Activated CD4-positive, alpha-beta memory T cell treated with anti-CD3 and anti-CD28 coated beads for 36 hours (primary cell): ENCODE measurements at regions not wholly inside any gene's neighbourhood (a gene's known extent, or its start where the extent isn't known, plus 50 kb on each side); places are given as distances from the start of the nearest gene placed in this dataset.

Source experiments
- CTCF ChIA-PET: fragments of 350-600 bp; sonication (Branson Sonifier 250); formaldehyde crosslinking; loops from one replicate; lab custom pipeline; 2021; ENCODE audit warnings: antibody characterized with exemption, inconsistent platforms; lab: Charles Lee
- POLR2A ChIA-PET: fragments of 350-600 bp; sonication (Branson Sonifier 250); formaldehyde crosslinking; loops from one replicate; lab custom pipeline; 2021; ENCODE audit warnings: antibody characterized with exemption; lab: Charles Lee
- DNase-seq: peaks from one replicate; pipeline ENCODE4 v3.0.0-alpha.2; 2020
- H3K27ac Mint-ChIP-seq: one replicate; pipeline ENCODE4 v1.8.0; 2021; ENCODE audit warnings: mixed read lengths
- H3K27me3 Mint-ChIP-seq: one replicate; pipeline ENCODE4 v1.8.0; 2021; ENCODE audit warnings: mixed read lengths
- H3K36me3 Mint-ChIP-seq: one replicate; pipeline ENCODE4 v1.8.0; 2021; ENCODE audit warnings: mixed read lengths
- H3K4me1 Mint-ChIP-seq: one replicate; pipeline ENCODE4 v1.8.0; 2021; ENCODE audit warnings: low read depth, mixed read lengths
- H3K4me3 Mint-ChIP-seq: one replicate; pipeline ENCODE4 v1.8.0; 2021; ENCODE audit warnings: mild to moderate bottlenecking, mixed read lengths
- H3K9me3 Mint-ChIP-seq: one replicate; pipeline ENCODE4 v1.8.0; 2021; ENCODE audit warnings: mixed read lengths
- intact Hi-C: fragments of 100-400 bp; cut with micrococcal nuclease; formaldehyde crosslinking; loops from one replicate; pipeline ENCODE4 v1.15.1; 2023

DNA sequence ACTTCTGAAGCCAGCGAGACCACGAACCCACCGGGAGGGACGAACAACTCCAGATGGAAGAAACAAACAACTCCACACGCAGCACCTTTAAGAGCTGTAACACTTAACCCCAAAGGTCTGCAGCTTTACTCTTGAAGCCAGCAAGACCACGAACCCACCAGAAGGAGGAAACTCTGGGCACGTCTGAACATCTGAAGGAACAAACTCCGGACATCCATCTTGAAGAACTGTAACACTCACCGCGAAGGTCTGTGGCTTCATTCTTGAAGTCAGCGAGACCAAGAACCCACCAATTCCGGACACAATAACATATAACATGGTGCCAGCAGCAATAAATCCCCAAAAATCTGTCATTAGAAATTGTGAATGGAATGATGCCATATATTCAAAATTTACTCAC, 180.9 kb downstream of the TLE1 start:
- peaks cover 7% of the 10 kb centered on the region for H3K9me3 Mint-ChIP-seq
- intact Hi-C loops, result no loop called here
- ChIA-PET CTCF (no interaction called here), POLR2A (no interaction called here)
- H3K36me3 Mint-ChIP-seq, result no peaks in the 10 kb centered on the region
- DNase-seq, result no peak
- no peak overlapping the region for H3K27ac Mint-ChIP-seq
- no peak overlapping the region for H3K4me3 Mint-ChIP-seq
- no peaks in the 10 kb centered on the region for H3K27me3 Mint-ChIP-seq
- no peaks in the 10 kb centered on the region for H3K4me1 Mint-ChIP-seq

DNA sequence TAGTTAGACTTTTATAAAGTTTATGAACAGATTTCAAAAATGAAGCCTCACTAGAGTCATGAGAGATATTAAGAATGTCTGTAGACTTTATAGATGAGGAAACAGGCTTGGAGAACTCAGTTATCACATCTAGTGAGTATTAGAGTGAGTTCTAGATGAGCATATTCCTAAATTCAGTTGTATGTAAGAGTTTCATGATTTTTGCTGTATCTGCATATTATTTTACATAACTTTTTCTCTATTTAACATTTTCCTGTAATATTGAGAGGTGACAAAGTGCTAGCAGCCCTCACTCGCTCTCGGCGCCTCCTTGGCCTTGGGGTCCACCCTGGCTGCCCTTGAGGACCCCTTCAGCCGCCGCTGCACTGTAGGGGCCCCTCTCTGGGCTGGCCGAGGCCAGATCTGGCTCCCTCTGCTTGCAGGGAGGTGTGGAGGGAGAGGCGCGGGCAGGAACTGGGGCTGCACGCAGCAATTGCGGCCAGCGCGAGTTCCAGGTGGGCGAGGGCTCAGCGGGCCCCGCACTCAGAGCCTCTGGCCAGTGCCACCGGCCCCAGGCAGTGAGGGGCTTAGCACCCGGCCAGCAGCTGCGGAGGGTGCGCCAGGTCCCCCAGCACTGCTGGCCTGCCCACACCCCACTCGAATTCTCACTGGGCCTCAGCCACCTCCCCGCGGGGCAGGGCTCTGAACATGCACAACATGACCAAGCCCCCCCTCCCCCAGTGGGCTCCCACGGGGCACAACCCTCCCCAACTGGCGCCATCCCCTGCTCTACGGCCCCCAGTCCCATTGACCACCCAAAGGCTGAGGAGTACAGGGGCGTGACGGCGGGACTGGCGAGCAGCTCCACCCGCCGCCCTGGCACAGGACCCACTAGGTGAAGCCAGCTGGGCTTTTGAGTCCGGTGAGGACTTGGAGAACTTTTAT, 182.1 kb downstream of the TLE1 start:
- ChIA-PET POLR2A (no interaction called here), CTCF (no interaction called here)
- Mint-ChIP-seq H3K36me3 (no peaks in the 10 kb centered on the region), H3K27ac (no peak overlapping the region), H3K4me3 (no peak overlapping the region), H3K27me3 (no peaks in the 10 kb centered on the region), H3K9me3 (peaks cover 7% of the 10 kb centered on the region), H3K4me1 (no peaks in the 10 kb centered on the region)
- intact Hi-C loops, result no loop called here
- no peak for DNase-seq

DNA sequence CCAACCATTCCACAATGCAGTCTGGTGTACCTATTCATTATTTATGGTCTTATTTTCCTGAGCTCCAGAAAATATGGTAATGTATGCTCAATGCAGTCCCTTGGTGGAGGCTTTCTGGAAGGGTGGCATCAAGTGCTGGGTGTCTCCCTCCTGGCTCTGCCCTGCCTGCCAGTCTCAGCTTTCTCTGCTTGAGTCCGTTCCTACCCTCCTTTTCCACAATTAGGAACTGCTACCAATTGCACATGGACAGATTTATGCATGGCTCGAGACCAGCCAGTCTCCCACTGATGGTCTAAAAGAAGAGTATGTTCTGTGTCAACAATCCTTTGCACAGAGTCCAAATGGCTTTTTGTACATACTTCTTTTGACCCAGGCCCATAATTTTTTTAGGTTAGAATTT, 189.8 kb downstream of the TLE1 start:
- CTCF ChIA-PET, result no interaction called here
- Mint-ChIP-seq H3K27ac (no peak overlapping the region), H3K4me1 (no peaks in the 10 kb centered on the region), H3K9me3 (peaks cover 4% of the 10 kb centered on the region), H3K4me3 (no peak overlapping the region), H3K27me3 (no peaks in the 10 kb centered on the region), H3K36me3 (no peaks in the 10 kb centered on the region)
- POLR2A ChIA-PET, result no interaction called here
- intact Hi-C loops, result no loop called here
- DNase-seq, result no peak

DNA sequence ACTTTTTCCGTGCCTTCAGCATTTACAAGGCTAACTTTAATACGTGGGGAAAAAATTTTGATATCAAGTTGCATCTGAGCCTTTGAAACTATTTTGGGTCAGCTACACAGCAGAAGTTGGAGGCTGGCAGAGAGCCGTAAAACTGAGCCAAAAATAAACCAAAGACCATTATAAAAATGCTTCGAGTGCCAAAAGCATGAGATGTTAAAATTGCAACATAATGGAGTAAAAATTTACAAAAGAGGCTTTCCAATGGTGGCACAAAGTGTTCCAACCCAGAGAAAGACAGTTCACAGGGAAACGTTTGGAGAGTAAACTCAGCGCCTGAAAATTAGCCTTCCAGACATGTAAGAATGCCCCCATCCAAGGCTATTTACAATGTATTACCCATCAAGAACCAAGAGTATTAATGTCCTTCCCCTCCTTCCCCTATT, 190.3 kb downstream of the TLE1 start:
- Mint-ChIP-seq H3K27ac (no peak overlapping the region), H3K9me3 (peaks cover 4% of the 10 kb centered on the region), H3K4me3 (no peak overlapping the region), H3K4me1 (no peaks in the 10 kb centered on the region), H3K36me3 (no peaks in the 10 kb centered on the region), H3K27me3 (no peaks in the 10 kb centered on the region)
- ChIA-PET POLR2A (no interaction called here), CTCF (no interaction called here)
- DNase-seq, result no peak
- intact Hi-C loops, result no loop called here

DNA sequence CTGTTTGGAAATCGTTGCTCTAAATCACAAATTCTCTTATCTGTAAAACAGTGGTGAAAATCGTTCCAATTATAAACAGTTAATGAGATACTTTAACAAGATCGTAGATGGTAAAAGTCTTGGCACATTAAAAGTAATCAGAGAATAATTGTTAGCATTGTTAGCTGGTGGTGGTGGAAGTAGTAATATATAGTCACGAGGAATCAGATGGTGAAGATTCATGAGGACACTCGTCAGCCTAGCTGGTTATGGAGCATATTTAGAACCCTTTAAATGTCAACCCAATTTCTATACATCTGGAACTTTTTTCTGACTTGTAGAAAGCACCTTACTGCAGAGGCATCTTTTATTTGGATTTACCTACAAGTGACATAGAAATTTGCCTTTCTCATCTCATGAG, 190.8 kb downstream of the TLE1 start:
- H3K9me3 Mint-ChIP-seq, result peaks cover 4% of the 10 kb centered on the region
- H3K36me3 Mint-ChIP-seq, result no peaks in the 10 kb centered on the region
- no peak overlapping the region for H3K4me3 Mint-ChIP-seq
- DNase-seq, result no peak
- no peak overlapping the region for H3K27ac Mint-ChIP-seq
- no peaks in the 10 kb centered on the region for H3K4me1 Mint-ChIP-seq
- H3K27me3 Mint-ChIP-seq, result no peaks in the 10 kb centered on the region
- intact Hi-C loops, result no loop called here
- ChIA-PET POLR2A (no interaction called here), CTCF (no interaction called here)

DNA sequence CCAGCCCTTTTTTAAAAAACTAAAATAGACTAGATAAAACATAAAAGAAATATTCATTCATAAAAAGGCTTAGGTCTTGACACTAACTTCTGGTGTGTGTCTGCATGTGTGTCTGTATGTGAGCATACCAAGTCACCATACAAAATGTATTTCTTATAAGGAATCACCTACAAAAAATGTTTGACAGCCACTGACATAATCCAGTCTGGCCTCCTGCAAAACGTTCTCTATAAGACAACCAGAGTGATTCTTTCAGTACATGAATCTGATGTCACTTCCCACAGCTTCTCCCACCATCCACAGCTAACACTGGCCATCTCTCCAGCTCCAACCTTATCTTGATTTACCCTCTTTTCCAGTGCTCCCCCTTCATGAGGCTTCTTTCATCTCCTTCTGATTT, 192.3 kb downstream of the TLE1 start:
- no peak for DNase-seq
- ChIA-PET CTCF (no interaction called here), POLR2A (no interaction called here)
- Mint-ChIP-seq H3K4me1 (no peaks in the 10 kb centered on the region), H3K27me3 (no peaks in the 10 kb centered on the region), H3K27ac (no peak overlapping the region), H3K4me3 (no peak overlapping the region), H3K9me3 (peaks cover 9% of the 10 kb centered on the region), H3K36me3 (no peaks in the 10 kb centered on the region)
- intact Hi-C loops, result no loop called here

DNA sequence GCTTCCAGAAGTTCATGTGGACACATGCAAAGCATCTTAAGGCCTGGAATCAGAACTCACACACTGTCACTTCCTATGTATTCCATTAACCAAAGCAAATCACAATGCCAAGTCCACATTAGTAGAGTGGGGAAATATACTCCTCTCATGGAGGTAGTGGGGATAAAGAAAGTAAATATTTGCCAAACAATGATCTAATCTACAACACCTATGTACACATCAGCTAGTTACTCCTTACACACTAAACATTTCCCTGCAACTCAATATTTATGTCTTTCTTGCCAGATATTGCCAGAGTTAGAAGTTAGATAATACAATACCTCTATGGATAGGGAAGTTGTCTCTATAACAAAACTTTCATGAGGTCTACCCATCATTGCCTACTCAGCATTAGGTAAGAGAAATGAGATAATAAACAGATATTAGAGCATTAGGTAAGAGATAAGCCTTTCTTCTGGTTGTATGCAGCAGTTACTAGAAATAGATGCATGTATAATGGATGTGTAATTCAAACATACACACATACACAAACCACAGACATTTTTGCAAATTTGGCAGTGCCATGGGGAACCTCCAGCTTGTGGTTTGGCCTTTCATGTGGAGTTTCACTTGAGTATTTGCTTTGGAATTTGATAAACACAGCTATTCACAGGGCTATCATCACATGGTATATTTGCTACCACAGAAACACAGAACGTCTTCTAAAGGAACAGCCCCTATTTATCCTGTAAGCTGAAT, 196.5 kb downstream of the TLE1 start:
- Mint-ChIP-seq H3K9me3 (peaks cover 9% of the 10 kb centered on the region), H3K27me3 (no peaks in the 10 kb centered on the region), H3K27ac (no peak overlapping the region), H3K36me3 (no peaks in the 10 kb centered on the region), H3K4me3 (no peak overlapping the region), H3K4me1 (no peaks in the 10 kb centered on the region)
- ChIA-PET POLR2A (no interaction called here), CTCF (no interaction called here)
- intact Hi-C loops, result no loop called here
- no peak for DNase-seq

DNA sequence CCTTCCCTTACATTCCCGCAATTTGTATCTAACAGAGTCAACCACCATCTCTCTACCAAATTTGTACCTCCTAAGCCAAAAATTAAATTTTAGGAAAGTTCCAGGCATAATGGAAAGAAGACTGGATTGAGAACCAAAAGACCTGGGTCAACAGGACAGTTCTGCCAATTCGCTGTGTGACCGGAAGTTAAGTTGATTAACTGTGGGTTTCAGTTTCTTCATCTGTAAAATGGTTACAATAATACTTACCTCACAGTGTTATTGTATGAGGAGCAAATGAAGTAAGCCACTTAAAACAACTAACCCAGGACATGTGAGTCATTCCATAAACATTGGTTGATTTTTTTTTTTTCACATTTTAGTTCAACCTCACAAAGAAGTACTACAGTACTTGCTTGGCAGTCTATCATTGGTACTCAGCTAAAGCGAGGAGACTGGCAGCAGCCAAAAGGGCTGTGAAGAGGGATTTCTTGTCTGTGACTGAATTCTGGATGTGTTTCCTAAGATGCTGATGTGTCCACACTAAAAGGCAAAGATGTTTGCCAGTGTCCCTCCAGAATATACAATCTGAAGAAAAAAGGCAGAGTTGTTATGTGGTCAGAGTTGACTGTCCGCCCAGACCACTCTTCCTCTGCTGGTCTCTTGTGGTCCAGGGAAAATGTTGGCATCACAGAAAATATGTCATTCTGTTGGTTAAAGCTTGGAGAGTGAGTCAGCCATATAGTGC, 198.6 kb downstream of the TLE1 start:
- DNase-seq, result no peak

DNA sequence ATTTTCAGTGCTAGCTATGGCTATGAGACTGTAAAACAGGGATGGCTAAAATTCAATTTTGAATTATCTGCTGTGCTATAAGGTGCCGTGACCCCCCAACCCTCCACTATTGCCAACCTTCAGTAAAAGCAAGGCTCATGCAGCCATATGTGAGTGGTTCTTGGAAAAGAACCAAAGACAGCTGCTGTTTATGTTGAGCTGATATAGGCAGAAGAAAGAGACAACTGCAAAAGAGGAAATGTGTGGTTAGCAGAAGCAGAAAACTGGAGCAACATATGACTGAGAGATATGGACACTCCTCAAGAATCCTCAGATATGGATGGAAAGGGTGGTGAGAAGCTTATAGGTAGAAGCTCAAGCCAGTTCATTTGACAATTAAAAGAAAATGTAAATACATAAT, 200.3 kb downstream of the TLE1 start:
- Mint-ChIP-seq H3K36me3 (no peaks in the 10 kb centered on the region), H3K4me1 (no peaks in the 10 kb centered on the region), H3K27me3 (no peaks in the 10 kb centered on the region), H3K9me3 (peaks cover 7% of the 10 kb centered on the region), H3K27ac (no peak overlapping the region), H3K4me3 (no peak overlapping the region)
- intact Hi-C loops, result no loop called here
- CTCF ChIA-PET, result no interaction called here
- DNase-seq, result no peak
- POLR2A ChIA-PET, result no interaction called here

More for the DNA sequence above, 198.6 kb downstream of the TLE1 start:
- H3K4me1 Mint-ChIP-seq, result no peaks in the 10 kb centered on the region
- intact Hi-C loops, result no loop called here
- H3K36me3 Mint-ChIP-seq, result no peaks in the 10 kb centered on the region
- POLR2A ChIA-PET, result no interaction called here
- no peaks in the 10 kb centered on the region for H3K27me3 Mint-ChIP-seq
- H3K4me3 Mint-ChIP-seq, result no peak overlapping the region
- CTCF ChIA-PET, result no interaction called here
- no peak overlapping the region for H3K27ac Mint-ChIP-seq
- H3K9me3 Mint-ChIP-seq, result peaks cover 7% of the 10 kb centered on the region

DNA sequence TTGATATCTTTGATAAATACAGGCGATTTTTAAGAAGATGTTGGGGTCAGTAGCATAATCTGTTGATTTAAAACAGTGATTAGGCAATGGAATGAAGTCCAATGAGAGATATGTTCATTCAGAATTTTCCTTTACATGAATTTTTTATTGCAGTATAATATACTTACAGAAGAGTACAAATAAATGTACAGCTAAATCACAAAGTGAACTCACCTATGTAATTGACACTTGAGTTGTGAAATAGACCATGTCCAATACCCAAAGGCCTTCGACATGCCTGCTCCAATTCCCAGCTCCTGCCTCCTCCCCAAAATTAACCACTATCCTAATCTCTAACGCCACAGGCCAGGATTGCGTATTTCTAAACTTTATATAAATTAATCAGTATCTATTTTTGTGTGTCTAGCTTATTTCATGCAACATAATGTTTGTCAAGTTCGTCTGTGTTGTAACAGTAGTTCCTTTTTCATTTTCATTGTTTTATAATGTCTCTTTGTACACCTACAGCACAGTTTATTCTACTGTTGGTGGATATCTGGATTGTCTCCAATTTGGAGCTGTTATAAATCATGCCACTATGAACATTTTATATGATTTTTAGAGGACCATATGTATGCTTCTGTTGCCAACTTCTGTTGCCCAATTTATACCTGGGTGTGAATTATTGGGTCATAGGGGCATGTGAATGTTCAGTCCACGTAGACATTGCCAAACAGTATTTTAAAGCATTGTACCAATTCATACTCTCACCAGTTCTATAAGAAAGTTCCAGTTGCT, 208.3 kb downstream of the TLE1 start:
- H3K4me1 Mint-ChIP-seq, result no peaks in the 10 kb centered on the region
- ChIA-PET POLR2A (no interaction called here), CTCF (no interaction called here)
- H3K27ac Mint-ChIP-seq, result no peak overlapping the region
- H3K9me3 Mint-ChIP-seq, result peaks cover 3% of the 10 kb centered on the region
- H3K36me3 Mint-ChIP-seq, result no peaks in the 10 kb centered on the region
- DNase-seq, result no peak
- no peaks in the 10 kb centered on the region for H3K27me3 Mint-ChIP-seq
- no peak overlapping the region for H3K4me3 Mint-ChIP-seq
- intact Hi-C loops, result no loop called here

DNA sequence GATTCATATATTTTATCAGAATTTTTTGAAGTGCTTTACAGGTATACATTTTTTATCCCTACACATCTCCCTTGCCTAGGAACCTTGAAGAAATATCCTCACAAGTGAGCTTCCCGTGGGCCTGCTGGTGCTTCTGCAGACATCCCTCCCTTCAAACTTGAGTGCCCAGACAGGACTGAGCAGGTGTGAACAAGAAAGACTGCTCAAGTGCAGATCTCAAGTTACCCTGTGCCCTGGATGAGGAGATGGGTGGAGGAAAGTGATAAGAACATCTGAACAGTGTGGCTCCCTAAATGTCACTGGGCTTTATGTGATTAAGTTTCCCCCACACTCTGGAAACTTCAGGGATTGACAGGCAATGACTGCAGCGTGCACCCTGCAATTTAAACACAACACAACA, 209.8 kb downstream of the TLE1 start:
- POLR2A ChIA-PET, result no interaction called here
- peaks cover 3% of the 10 kb centered on the region for H3K9me3 Mint-ChIP-seq
- H3K4me1 Mint-ChIP-seq, result no peaks in the 10 kb centered on the region
- DNase-seq, result no peak
- H3K4me3 Mint-ChIP-seq, result no peak overlapping the region
- CTCF ChIA-PET, result no interaction called here
- no peak overlapping the region for H3K27ac Mint-ChIP-seq
- no peaks in the 10 kb centered on the region for H3K36me3 Mint-ChIP-seq
- intact Hi-C loops, result no loop called here
- H3K27me3 Mint-ChIP-seq, result no peaks in the 10 kb centered on the region

DNA sequence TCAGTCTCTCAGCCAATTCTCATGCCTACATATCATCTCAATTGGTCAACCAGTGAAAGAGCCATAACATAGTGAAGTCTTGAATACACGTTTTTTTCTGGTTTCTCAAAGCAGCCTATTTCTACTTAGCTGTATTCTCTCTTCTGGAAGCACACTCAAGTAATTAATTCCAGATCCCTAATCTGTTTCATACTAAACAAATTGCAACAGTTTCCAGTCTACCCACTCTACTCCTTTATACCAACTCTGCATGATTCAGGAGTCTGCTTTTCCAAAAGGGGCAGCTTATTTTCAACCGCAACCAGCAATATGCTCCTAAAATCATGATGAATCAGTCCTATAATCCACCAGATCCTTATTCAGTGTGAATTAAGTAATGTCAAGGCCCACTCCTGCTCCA, 211.7 kb downstream of the TLE1 start:
- Mint-ChIP-seq H3K4me3 (no peak overlapping the region), H3K27ac (no peak overlapping the region), H3K9me3 (peaks cover 3% of the 10 kb centered on the region), H3K4me1 (no peaks in the 10 kb centered on the region), H3K27me3 (no peaks in the 10 kb centered on the region), H3K36me3 (no peaks in the 10 kb centered on the region)
- ChIA-PET CTCF (no interaction called here), POLR2A (no interaction called here)
- intact Hi-C loops, result no loop called here
- no peak for DNase-seq
